ENCODE measurements at regions not wholly inside any gene's neighbourhood (a gene's known extent, or its start where the extent isn't known, plus 50 kb on each side); places are given as distances from the start of the nearest gene placed in this dataset.

DNA sequence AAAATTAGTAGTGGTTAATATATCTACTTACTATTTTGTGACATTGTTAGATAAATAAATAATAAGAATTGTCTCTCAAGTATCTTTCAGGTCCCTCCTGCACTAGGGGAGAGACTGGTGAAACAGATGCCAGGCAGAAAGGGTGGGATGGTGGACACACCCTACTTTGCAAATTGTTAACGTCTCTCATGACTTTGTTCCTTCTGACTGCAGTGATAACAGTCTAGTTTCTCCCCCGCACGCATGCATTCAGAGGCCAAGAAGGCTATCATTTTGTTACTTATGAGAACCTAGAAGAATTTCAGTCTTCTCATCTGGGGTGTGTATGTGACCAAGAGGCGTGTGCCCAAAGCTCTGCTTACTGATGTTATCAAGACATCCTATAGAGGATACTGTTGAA is 152.3 kb downstream of the EDN1 start:
- TF ChIP-seq, protein P1, sequence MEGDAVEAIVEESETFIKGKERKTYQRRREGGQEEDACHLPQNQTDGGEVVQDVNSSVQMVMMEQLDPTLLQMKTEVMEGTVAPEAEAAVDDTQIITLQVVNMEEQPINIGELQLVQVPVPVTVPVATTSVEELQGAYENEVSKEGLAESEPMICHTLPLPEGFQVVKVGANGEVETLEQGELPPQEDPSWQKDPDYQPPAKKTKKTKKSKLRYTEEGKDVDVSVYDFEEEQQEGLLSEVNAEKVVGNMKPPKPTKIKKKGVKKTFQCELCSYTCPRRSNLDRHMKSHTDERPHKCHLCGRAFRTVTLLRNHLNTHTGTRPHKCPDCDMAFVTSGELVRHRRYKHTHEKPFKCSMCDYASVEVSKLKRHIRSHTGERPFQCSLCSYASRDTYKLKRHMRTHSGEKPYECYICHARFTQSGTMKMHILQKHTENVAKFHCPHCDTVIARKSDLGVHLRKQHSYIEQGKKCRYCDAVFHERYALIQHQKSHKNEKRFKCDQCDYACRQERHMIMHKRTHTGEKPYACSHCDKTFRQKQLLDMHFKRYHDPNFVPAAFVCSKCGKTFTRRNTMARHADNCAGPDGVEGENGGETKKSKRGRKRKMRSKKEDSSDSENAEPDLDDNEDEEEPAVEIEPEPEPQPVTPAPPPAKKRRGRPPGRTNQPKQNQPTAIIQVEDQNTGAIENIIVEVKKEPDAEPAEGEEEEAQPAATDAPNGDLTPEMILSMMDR (conservative IDR thresholded peaks at IDR 0.05 in 1 of 2, IDR thresholded peaks at IDR 0.05 in 1 of 2; ENCODE audit: low read depth in 1 of 2, low read length in 2 of 2), result no peak
- TF ChIP-seq EZH2 (IDR thresholded peaks at IDR 0.05; ENCODE audit: low read length, missing control alignments), result no peak
- DNase-seq (ENCODE audit: low read depth in 2 of 2), result no peak
- H3K79me2 ChIP-seq (ENCODE audit: control insufficient read depth, insufficient read depth, low read length), result no peaks in the 10 kb centered on the region
- no peaks in the 10 kb centered on the region for H4K20me1 ChIP-seq (ENCODE audit: control insufficient read depth, extremely low read depth, insufficient read depth, low read length)
- no peaks in the 10 kb centered on the region for H3K9me3 ChIP-seq (ENCODE audit: control insufficient read depth, insufficient read depth, low read depth, low read length)
- H3K4me2 ChIP-seq (ENCODE audit: extremely low read depth, insufficient read depth, low read length), result no peak overlapping the region
- H3K9ac ChIP-seq (ENCODE audit: insufficient read depth, low read length), result no peak overlapping the region
- no peak overlapping the region for H3K4me3 ChIP-seq (replicated peaks in 1 of 4; ENCODE audit: control extremely low read depth in 1 of 4, insufficient read depth in 1 of 4, low read depth in 3 of 4, low read length in 4 of 4)
- no peak overlapping the region for H2AFZ ChIP-seq (ENCODE audit: low read length)
- H3K4me1 ChIP-seq (ENCODE audit: control insufficient read depth, extremely low read depth, insufficient read depth, low read length), result no peaks in the 10 kb centered on the region
- H3K27ac ChIP-seq (ENCODE audit: insufficient read depth, low read length), result no peak overlapping the region
- H3K27me3 ChIP-seq (ENCODE audit: control insufficient read depth, insufficient read depth, low read length), result no peaks in the 10 kb centered on the region
- no peaks in the 10 kb centered on the region for H3K36me3 ChIP-seq (ENCODE audit: control insufficient read depth, insufficient read depth, low read length)

DNA sequence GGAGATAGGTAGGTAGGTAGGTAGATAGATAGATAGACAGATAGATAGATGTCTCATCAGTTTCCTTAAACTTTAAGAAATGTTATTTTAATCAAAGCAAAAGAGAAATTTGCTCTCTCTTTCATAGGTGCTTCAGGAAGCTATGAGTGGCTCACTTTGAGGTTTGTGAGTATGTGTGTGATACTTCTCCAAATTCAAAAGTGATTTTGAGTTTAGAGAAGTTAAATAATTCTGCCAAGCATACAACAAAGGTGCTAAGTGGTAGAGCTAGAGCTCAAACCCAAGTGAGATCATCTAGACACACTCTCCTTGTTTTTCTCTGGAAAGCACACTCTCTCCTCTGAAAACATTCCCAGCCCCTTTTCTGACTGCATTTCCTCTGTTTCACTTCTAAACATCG is 156.2 kb downstream of the EDN1 start:
- no peak for DNase-seq (ENCODE audit: low read depth in 2 of 2)
- H3K4me3 ChIP-seq (replicated peaks in 1 of 4; ENCODE audit: control extremely low read depth in 1 of 4, insufficient read depth in 1 of 4, low read depth in 3 of 4, low read length in 4 of 4), result no peak overlapping the region
- H3K79me2 ChIP-seq (ENCODE audit: control insufficient read depth, insufficient read depth, low read length), result no peaks in the 10 kb centered on the region
- TF ChIP-seq, protein P1 (conservative IDR thresholded peaks at IDR 0.05 in 1 of 2, IDR thresholded peaks at IDR 0.05 in 1 of 2; ENCODE audit: low read depth in 1 of 2, low read length in 2 of 2), result no peak
- TF ChIP-seq EZH2 (IDR thresholded peaks at IDR 0.05; ENCODE audit: low read length, missing control alignments), result no peak
- no peaks in the 10 kb centered on the region for H3K9me3 ChIP-seq (ENCODE audit: control insufficient read depth, insufficient read depth, low read depth, low read length)
- H3K27ac ChIP-seq (ENCODE audit: insufficient read depth, low read length), result no peak overlapping the region
- no peaks in the 10 kb centered on the region for H3K4me1 ChIP-seq (ENCODE audit: control insufficient read depth, extremely low read depth, insufficient read depth, low read length)
- H4K20me1 ChIP-seq (ENCODE audit: control insufficient read depth, extremely low read depth, insufficient read depth, low read length), result no peaks in the 10 kb centered on the region
- no peaks in the 10 kb centered on the region for H3K27me3 ChIP-seq (ENCODE audit: control insufficient read depth, insufficient read depth, low read length)
- H2AFZ ChIP-seq (ENCODE audit: low read length), result no peak overlapping the region
- no peak overlapping the region for H3K9ac ChIP-seq (ENCODE audit: insufficient read depth, low read length)
- no peak overlapping the region for H3K4me2 ChIP-seq (ENCODE audit: extremely low read depth, insufficient read depth, low read length)
- no peaks in the 10 kb centered on the region for H3K36me3 ChIP-seq (ENCODE audit: control insufficient read depth, insufficient read depth, low read length)

DNA sequence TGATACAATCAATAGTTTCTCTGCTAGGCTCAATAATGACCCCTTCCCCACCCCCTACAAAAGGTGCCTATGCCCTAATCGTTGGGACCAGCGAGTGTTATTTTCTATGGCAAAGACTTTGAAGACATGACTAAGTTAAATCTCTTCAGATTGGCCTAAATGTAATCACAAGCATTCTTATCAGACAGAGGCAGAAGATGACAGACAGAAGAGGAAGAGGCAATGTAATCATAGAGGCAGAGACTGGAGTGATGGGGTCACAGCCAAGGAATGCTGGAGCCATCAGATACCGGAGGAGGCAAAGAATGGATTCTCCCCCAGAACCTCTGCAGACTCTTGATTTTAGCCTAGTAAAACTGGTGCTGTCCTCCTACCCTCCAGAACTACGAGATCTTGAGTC is 159.3 kb downstream of the EDN1 start:
- no peak overlapping the region for H2AFZ ChIP-seq (ENCODE audit: low read length)
- no peak for DNase-seq (ENCODE audit: low read depth in 2 of 2)
- no peaks in the 10 kb centered on the region for H3K27me3 ChIP-seq (ENCODE audit: control insufficient read depth, insufficient read depth, low read length)
- no peak overlapping the region for H3K27ac ChIP-seq (ENCODE audit: insufficient read depth, low read length)
- H3K4me2 ChIP-seq (ENCODE audit: extremely low read depth, insufficient read depth, low read length), result no peak overlapping the region
- no peaks in the 10 kb centered on the region for H4K20me1 ChIP-seq (ENCODE audit: control insufficient read depth, extremely low read depth, insufficient read depth, low read length)
- TF ChIP-seq EZH2 (IDR thresholded peaks at IDR 0.05; ENCODE audit: low read length, missing control alignments), result no peak
- no peak overlapping the region for H3K9ac ChIP-seq (ENCODE audit: insufficient read depth, low read length)
- H3K4me1 ChIP-seq (ENCODE audit: control insufficient read depth, extremely low read depth, insufficient read depth, low read length), result no peaks in the 10 kb centered on the region
- no peaks in the 10 kb centered on the region for H3K36me3 ChIP-seq (ENCODE audit: control insufficient read depth, insufficient read depth, low read length)
- no peaks in the 10 kb centered on the region for H3K9me3 ChIP-seq (ENCODE audit: control insufficient read depth, insufficient read depth, low read depth, low read length)
- H3K79me2 ChIP-seq (ENCODE audit: control insufficient read depth, insufficient read depth, low read length), result no peaks in the 10 kb centered on the region
- no peak overlapping the region for H3K4me3 ChIP-seq (replicated peaks in 1 of 4; ENCODE audit: control extremely low read depth in 1 of 4, insufficient read depth in 1 of 4, low read depth in 3 of 4, low read length in 4 of 4)

All from fibroblast of lung (primary cell).